Kidney epithelial cell (primary cell): ENCODE measurements at regions not wholly inside any gene's neighbourhood (a gene's known extent, or its start where the extent isn't known, plus 50 kb on each side); places are given as distances from the start of the nearest gene placed in this dataset.
"Not testable (repeated sequence)": the region's sequence is repeated elsewhere in the genome, so short reads cannot be mapped to it uniquely, and the experiment has no call there.

ENCODE experiments used
- DNase-seq: peaks from one replicate; pipeline ENCODE4 v3.0.0-alpha.2; 2010; ENCODE audit warnings: low read depth
- H3K27me3 ChIP-seq: 2 replicates; pipeline ENCODE4 v1.6.0; 2011; ENCODE audit warnings: low read length; ENCODE audit not compliant: control insufficient read depth, insufficient read depth
- H3K36me3 ChIP-seq: 2 replicates; pipeline ENCODE4 v1.5.1; 2011; ENCODE audit warnings: low read length; ENCODE audit not compliant: control insufficient read depth, insufficient read depth
- H3K4me3 ChIP-seq: 2 replicates; pipeline ENCODE4 v1.5.1; 2011; ENCODE audit warnings: low read depth, mild to moderate bottlenecking, control low read depth, low read length
- TF ChIP-seq, protein P1 (sequence below): IDR thresholded peaks from 2 replicates; pipeline ENCODE4 v1.5.1; 2011; ENCODE audit warnings: mild to moderate bottlenecking, moderate library complexity, low read length, control low read depth, inconsistent platforms; ENCODE audit not compliant: insufficient read depth, poor library complexity, severe bottlenecking

DNA sequence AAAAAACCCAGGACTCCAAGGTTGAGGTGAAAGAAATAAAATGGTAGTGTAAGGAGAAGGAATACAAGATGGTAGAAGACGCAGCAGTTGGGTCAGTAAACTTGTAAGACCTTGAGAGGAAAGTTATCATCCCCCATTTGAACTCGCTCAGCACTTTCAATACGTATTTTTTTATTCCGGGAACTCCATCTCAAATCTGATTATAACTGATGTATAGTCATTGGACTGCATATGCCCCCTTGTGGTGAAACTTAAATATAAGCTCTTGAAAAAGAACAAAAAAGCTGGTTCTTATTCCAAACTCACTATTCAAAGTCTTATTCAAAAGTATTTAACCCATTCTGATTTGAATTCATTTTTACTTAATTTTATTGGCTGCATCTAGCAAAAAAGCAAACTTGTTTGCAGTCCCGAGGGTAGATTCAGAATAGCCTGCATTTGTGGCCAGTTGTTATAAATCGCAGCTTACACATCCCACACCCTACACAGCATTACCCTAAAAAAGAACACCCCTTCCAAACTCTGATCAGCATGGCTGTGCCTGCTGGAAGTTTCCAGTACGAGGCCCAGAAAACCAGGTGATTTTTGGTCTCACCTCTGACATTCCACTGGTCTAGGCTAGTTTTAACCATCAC is 118.0 kb downstream of the ESM1 start:
- Histone ChIP-seq H3K36me3 (no peaks in the 10 kb centered on the region), H3K27me3 (no peaks in the 10 kb centered on the region), H3K4me3 (no peak overlapping the region)
- TF ChIP-seq, protein P1, sequence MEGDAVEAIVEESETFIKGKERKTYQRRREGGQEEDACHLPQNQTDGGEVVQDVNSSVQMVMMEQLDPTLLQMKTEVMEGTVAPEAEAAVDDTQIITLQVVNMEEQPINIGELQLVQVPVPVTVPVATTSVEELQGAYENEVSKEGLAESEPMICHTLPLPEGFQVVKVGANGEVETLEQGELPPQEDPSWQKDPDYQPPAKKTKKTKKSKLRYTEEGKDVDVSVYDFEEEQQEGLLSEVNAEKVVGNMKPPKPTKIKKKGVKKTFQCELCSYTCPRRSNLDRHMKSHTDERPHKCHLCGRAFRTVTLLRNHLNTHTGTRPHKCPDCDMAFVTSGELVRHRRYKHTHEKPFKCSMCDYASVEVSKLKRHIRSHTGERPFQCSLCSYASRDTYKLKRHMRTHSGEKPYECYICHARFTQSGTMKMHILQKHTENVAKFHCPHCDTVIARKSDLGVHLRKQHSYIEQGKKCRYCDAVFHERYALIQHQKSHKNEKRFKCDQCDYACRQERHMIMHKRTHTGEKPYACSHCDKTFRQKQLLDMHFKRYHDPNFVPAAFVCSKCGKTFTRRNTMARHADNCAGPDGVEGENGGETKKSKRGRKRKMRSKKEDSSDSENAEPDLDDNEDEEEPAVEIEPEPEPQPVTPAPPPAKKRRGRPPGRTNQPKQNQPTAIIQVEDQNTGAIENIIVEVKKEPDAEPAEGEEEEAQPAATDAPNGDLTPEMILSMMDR, result peak; percentile 43
- DNase-seq, result no peak

DNA sequence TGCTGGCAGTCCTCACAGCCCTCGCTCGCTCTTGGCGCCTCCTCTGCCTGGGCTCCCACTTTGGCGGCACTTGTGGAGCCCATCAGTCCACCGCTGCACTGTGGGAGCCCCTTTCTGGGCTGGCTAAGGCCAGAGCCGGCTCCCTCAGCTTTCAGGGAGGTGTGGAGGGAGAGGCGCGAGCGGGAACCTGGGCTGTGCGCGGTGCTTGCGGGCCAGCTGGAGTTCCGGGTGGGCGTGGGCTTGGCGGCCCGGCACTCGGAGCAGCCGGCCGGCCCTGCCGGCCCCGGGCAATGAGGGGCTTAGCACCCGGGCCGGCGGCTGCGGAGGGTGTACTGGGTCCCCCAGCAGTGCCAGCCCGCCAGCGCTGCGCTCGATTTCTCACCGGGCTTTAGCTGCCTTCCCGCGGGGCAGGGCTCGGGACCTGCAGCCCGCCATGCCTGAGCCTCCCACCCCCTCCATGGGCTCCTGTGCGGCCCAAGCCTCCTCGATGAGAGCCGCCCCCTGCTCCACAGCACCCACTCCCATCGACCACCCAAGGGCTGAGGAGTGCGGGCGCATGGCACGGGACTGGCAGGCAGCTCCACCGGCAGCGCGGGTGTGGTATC is 120.4 kb downstream of the ESM1 start:
- not testable (repeated sequence) for H3K36me3 ChIP-seq, H3K4me3 ChIP-seq, DNase-seq, H3K27me3 ChIP-seq

DNA sequence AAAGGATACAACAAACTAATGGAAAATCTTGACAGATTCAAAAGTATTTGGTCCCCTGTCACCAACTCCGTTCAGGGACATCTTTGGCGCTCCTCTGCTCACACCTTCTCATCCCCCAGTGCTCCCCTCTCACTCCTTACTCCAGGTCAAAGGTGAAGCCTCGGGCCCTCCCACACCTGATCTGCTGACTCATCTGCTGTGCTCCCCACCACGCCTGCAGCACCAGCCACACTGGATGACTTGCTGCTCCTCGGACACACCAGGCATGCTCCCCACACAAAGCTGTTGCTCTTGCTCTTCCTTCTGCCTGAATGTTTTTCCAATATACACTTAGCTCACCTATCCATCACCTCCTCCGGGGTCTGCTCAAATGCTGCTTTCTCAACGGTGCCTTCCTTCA is 123.4 kb downstream of the ESM1 start:
- no peak overlapping the region for H3K4me3 ChIP-seq
- DNase-seq, result no peak
- no peaks in the 10 kb centered on the region for H3K27me3 ChIP-seq
- no peaks in the 10 kb centered on the region for H3K36me3 ChIP-seq
- TF ChIP-seq, protein P1, result no peak

DNA sequence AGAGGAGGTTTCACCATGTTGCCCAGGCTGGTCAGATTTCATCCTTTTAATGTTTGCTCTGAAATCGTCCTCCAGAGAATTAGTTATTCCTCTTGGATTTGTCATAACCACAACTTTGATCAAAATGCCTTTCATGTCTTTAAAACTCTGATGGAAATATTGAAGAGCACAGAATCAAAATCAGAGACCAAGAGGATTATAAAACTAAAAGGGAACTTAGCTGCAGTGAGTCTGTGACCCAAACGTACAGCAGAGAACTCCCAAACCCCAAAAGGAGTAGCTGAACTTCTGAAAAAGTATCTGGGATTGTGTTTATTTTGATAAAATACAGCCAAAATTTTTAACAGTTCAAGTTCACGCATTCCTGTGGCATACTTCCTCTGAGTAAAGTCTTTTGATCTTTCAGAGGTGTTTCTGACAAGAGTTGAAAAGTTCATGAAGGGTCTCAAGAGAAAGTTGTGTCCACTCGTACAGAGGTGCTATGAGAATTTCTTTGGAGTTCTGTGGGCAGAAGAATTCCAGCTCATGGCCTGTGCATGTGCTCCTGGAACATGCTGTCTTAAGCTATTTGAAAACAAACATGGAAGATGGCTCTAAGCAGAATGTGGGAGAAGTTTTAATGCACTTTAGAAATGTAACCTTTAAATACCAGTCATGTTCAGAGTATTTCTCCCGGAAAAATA is 124.0 kb downstream of the ESM1 start:
- DNase-seq, result no peak
- TF ChIP-seq, protein P1, result no peak

DNA sequence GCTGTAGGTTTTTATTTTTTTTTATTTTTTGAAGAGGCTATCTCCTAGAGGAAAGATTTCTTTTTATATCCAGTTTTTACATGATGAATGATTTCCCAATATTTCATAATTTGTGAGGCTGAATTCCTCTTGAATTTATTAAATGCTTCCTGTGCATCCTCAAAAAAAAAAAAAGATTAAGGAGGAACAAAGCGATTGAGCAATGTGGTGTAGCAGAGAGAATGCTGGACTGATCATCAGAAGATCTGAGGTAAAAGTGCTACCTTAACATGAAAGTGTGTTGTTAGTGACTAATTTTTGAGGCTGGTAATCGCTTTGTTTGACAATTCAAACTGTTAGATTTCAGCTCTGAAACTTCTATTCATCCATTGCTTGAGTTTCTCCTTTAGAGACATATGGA is 125.1 kb downstream of the ESM1 start:
- Histone ChIP-seq H3K4me3 (no peak overlapping the region), H3K27me3 (no peaks in the 10 kb centered on the region), H3K36me3 (no peaks in the 10 kb centered on the region)
- no peak for DNase-seq
- TF ChIP-seq, protein P1, result no peak

More for the DNA sequence above, 124.0 kb downstream of the ESM1 start:
- Histone ChIP-seq H3K4me3 (no peak overlapping the region), H3K27me3 (no peaks in the 10 kb centered on the region), H3K36me3 (no peaks in the 10 kb centered on the region)

DNA sequence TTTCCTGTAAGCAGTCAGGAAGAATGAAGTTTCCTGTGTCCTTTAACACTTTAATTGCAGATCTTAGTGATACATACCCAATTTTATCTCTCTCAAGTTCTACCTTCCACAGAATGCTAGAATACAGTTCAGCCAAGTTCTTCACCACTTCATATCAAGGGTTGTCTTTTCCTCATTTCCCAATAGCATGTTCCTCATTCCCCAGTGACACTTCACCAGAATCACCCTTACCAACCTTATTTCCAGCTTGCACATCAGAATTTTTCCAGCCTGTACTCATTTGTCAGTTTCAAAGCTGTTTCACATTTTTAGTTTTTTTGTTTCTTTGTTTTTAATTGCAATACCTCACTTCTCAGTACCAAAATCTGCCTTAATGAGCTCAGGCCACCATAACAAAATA is 126.1 kb downstream of the ESM1 start:
- no peak for DNase-seq
- no peaks in the 10 kb centered on the region for H3K27me3 ChIP-seq
- H3K4me3 ChIP-seq, result no peak overlapping the region
- H3K36me3 ChIP-seq, result no peaks in the 10 kb centered on the region
- TF ChIP-seq, protein P1, result no peak
